B cell (primary cell): ENCODE measurements at regions not wholly inside any gene's neighbourhood (a gene's known extent, or its start where the extent isn't known, plus 50 kb on each side); places are given as distances from the start of the nearest gene placed in this dataset.

Experiments
- ATAC-seq: fragments of 200-7000 bp; cut with Tn5 transposase; one replicate; pipeline ENCODE4 v1.10.0; 2021; ENCODE audit warnings: low read depth, mild to moderate bottlenecking, moderate number of reproducible peaks, moderate library complexity
- CTCF ChIA-PET: fragments of 350-600 bp; sonication (Branson Sonifier 250); formaldehyde crosslinking; loops from one replicate; lab custom pipeline; 2021; ENCODE audit warnings: antibody characterized with exemption, inconsistent platforms; lab: Charles Lee
- POLR2A ChIA-PET: fragments of 350-600 bp; sonication (Branson Sonifier 250); formaldehyde crosslinking; loops from one replicate; lab custom pipeline; 2021; ENCODE audit warnings: antibody characterized with exemption; lab: Charles Lee
- DNase-seq: peaks from one replicate; pipeline ENCODE4 v3.0.0; 2013
- H2AFZ ChIP-seq: 2 replicates; pipeline ENCODE4 v1.6.1; 2012; ENCODE audit warnings: mild to moderate bottlenecking, low read depth, low read length; ENCODE audit not compliant: insufficient read depth, poor library complexity, severe bottlenecking
- H3K27ac ChIP-seq, 2 donors: 1 replicate in 1 of 2; 2 replicates in 1 of 2; pipeline ENCODE4 v1.5.1; 2012 to 2013; ENCODE audit warnings: low read length in 2 of 2, mild to moderate bottlenecking in 2 of 2, moderate library complexity in 1 of 2
- H3K27me3 ChIP-seq, 4 experiments: fragments of 200-600 bp in 1 of 4; sonication (generic) in 1 of 4; replicated peaks in 1 of 4; 1 replicate in 2 of 4; 2 replicates in 2 of 4; pipeline versions ENCODE4 v1.6.1 to v1.7.0; 2013 to 2016; ENCODE audit warnings: low read length in 3 of 4, mild to moderate bottlenecking in 2 of 4, mixed read lengths in 1 of 4, moderate library complexity in 1 of 4; ENCODE audit not compliant: insufficient read depth in 4 of 4, control insufficient read depth in 3 of 4; ENCODE audit errors: control extremely low read depth in 1 of 4
- H3K36me3 ChIP-seq, 2 experiments: replicated peaks in 1 of 2; 1 replicate in 1 of 2; 2 replicates in 1 of 2; pipeline versions ENCODE4 v1.6.1 to v1.7.1; 2013; ENCODE audit warnings: low read length in 1 of 2; ENCODE audit not compliant: insufficient read depth in 2 of 2, control insufficient read depth in 1 of 2; ENCODE audit errors: control extremely low read depth in 1 of 2, extremely low read depth in 1 of 2
- H3K4me1 ChIP-seq, 2 donors: fragments of 200-600 bp in 1 of 2; sonication (generic) in 1 of 2; 1 replicate in 1 of 2; 2 replicates in 1 of 2; pipeline versions ENCODE4 v1.5.1 to v1.6.1; 2013 to 2017; ENCODE audit warnings: low read length in 2 of 2; ENCODE audit not compliant: control insufficient read depth in 2 of 2, insufficient read depth in 2 of 2
- H3K4me2 ChIP-seq: replicated peaks from 2 replicates; pipeline ENCODE3; 2012; ENCODE audit warnings: mild to moderate bottlenecking, low read depth, low read length; ENCODE audit not compliant: poor library complexity, severe bottlenecking
- H3K4me3 ChIP-seq, 5 experiments: fragments of 200-600 bp in 1 of 5; sonication (generic) in 1 of 5; 1 replicate in 3 of 5; 2 replicates in 2 of 5; pipeline versions ENCODE4 v1.5.1 to v1.7.0; 2011 to 2016; ENCODE audit warnings: low read length in 4 of 5, mild to moderate bottlenecking in 4 of 5, low read depth in 2 of 5, control low read depth in 1 of 5, moderate library complexity in 1 of 5; ENCODE audit not compliant: insufficient read depth in 1 of 5; ENCODE audit errors: control extremely low read depth in 1 of 5, extremely low read depth in 1 of 5
- H3K79me2 ChIP-seq: fragments of 200-600 bp; sonication (generic); one replicate; pipeline ENCODE4 v1.6.0; 2016; ENCODE audit warnings: low read length; ENCODE audit not compliant: control insufficient read depth, insufficient read depth
- H3K9ac ChIP-seq: fragments of 200-600 bp; sonication (generic); 2 replicates; pipeline ENCODE4 v1.6.1; 2017; ENCODE audit warnings: mild to moderate bottlenecking, low read length, moderate library complexity
- H3K9me3 ChIP-seq, 3 donors: one replicate each; pipeline versions ENCODE4 v1.6.1 to v1.7.1; 2013; ENCODE audit warnings: low read length in 2 of 3; ENCODE audit not compliant: control insufficient read depth in 2 of 3, insufficient read depth in 1 of 3; ENCODE audit errors: control extremely low read depth in 1 of 3
- H4K20me1 ChIP-seq: 2 replicates; pipeline ENCODE4 v1.6.0; 2012; ENCODE audit warnings: mild to moderate bottlenecking, low read length; ENCODE audit not compliant: insufficient read depth, control insufficient read depth, poor library complexity, severe bottlenecking
- H3K27ac Mint-ChIP-seq: one replicate; pipeline ENCODE4 v1.8.0; 2021; ENCODE audit warnings: mixed read lengths
- H3K27me3 Mint-ChIP-seq: one replicate; pipeline ENCODE4 v1.8.0; 2021; ENCODE audit warnings: mixed read lengths
- H3K4me1 Mint-ChIP-seq: one replicate; pipeline ENCODE4 v1.8.0; 2021; ENCODE audit warnings: mixed read lengths
- H3K4me3 Mint-ChIP-seq: one replicate; pipeline ENCODE4 v1.8.0; 2021; ENCODE audit warnings: mixed read lengths
- H3K9me3 Mint-ChIP-seq: one replicate; pipeline ENCODE4 v1.8.0; 2022; ENCODE audit warnings: mixed read lengths; ENCODE audit not compliant: insufficient read depth
- CTCF ChIP-seq: fragments of 200-600 bp; IDR thresholded peaks from one replicate; pipeline ENCODE4 v1.8.0; 2022; ENCODE audit warnings: antibody characterized with exemption, mild to moderate bottlenecking
- EZH2 ChIP-seq: IDR thresholded peaks from 2 replicates; pipeline ENCODE4 v1.6.1; 2012; ENCODE audit warnings: borderline replicate concordance, low read depth, mild to moderate bottlenecking, moderate library complexity, low read length; ENCODE audit not compliant: insufficient read depth, poor library complexity, severe bottlenecking
- WGBS: methylation state at CpG from one replicate; pipeline ENCODE4 v1.1.5; 2013; ENCODE audit warnings: missing lambda C conversion rate; ENCODE audit not compliant: insufficient coverage; 5-methylcytosine and 5-hydroxymethylcytosine counted together
- intact Hi-C: fragments of 100-400 bp; cut with micrococcal nuclease; formaldehyde crosslinking; loops from one replicate; pipeline ENCODE4 v1.10.0; 2022

- Histone ChIP-seq H3K4me2 (no peak overlapping the region), H3K79me2 (no peaks in the 10 kb centered on the region), H3K27me3 (peaks cover 0 to 3% (median 0%) of the 10 kb centered on the region in 4 experiments), H3K27ac (no peak overlapping the region), H2AFZ (no peak overlapping the region), H3K4me1 (no peaks in the 10 kb centered on the region), H4K20me1 (no peaks in the 10 kb centered on the region), H3K9ac (no peak overlapping the region), H3K9me3 (peaks cover 3 to 6% (median 4%) of the 10 kb centered on the region in 3 donors), H3K36me3 (no peaks in the 10 kb centered on the region), H3K4me3 (no peak overlapping the region)
- intact Hi-C loops: no loop called here
- no peaks in the 10 kb centered on the region for H3K4me1 Mint-ChIP-seq
- peaks cover 7% of the 10 kb centered on the region for H3K9me3 Mint-ChIP-seq
- ATAC-seq (no peak), DNase-seq (no peak)
- no peak overlapping the region for H3K4me3 Mint-ChIP-seq
- ChIA-PET CTCF (no interaction called here), POLR2A (no interaction called here)
- WGBS: 38% methylated on average over 5 of the region's 6 CpGs
- peaks cover 49% of the 10 kb centered on the region for H3K27me3 Mint-ChIP-seq
- TF ChIP-seq EZH2 (no peak), CTCF (no peak)
- no peak overlapping the region for H3K27ac Mint-ChIP-seq
Measured at GRCh38 chr21:35737899-35738346, 322.4 kb downstream of the SETD4 start.

- ATAC-seq: no peak
- no peak overlapping the region for H3K4me2 ChIP-seq
- Mint-ChIP-seq H3K27me3 (peaks cover 47% of the 10 kb centered on the region), H3K9me3 (peaks cover 7% of the 10 kb centered on the region), H3K4me1 (no peaks in the 10 kb centered on the region), H3K27ac (no peak overlapping the region), H3K4me3 (no peak overlapping the region)
- no peak overlapping the region for H3K27ac ChIP-seq
- peaks cover 3 to 6% (median 4%) of the 10 kb centered on the region in 3 donors for H3K9me3 ChIP-seq
- no peaks in the 10 kb centered on the region for H3K36me3 ChIP-seq
- H3K4me1 ChIP-seq: no peaks in the 10 kb centered on the region
- H4K20me1 ChIP-seq: no peaks in the 10 kb centered on the region
- no peak overlapping the region for H3K9ac ChIP-seq
- ChIA-PET POLR2A (no interaction called here), CTCF (no interaction called here)
- DNase-seq: no peak
- intact Hi-C loops: no loop called here
- H3K27me3 ChIP-seq: peaks cover 0 to 3% (median 0%) of the 10 kb centered on the region in 4 experiments
- no CpG with 5 or more reads among the region's 4 CpGs for WGBS
- H3K79me2 ChIP-seq: no peaks in the 10 kb centered on the region
- H3K4me3 ChIP-seq: no peak overlapping the region
- no peak overlapping the region for H2AFZ ChIP-seq
- TF ChIP-seq EZH2 (no peak), CTCF (no peak)
Measured at GRCh38 chr21:35737449-35737848, 322.9 kb downstream of the SETD4 start.
